B cell (primary cell): ENCODE measurements at regions not wholly inside any gene's neighbourhood (a gene's known extent, or its start where the extent isn't known, plus 50 kb on each side); places are given as distances from the start of the nearest gene placed in this dataset.

Source experiments
- ATAC-seq: fragments of 200-7000 bp; cut with Tn5 transposase; one replicate; pipeline ENCODE4 v1.10.0; 2021; ENCODE audit warnings: low read depth, mild to moderate bottlenecking, moderate number of reproducible peaks, moderate library complexity
- CTCF ChIA-PET: fragments of 350-600 bp; sonication (Branson Sonifier 250); formaldehyde crosslinking; loops from one replicate; lab custom pipeline; 2021; ENCODE audit warnings: antibody characterized with exemption, inconsistent platforms; lab: Charles Lee
- POLR2A ChIA-PET: fragments of 350-600 bp; sonication (Branson Sonifier 250); formaldehyde crosslinking; loops from one replicate; lab custom pipeline; 2021; ENCODE audit warnings: antibody characterized with exemption; lab: Charles Lee
- DNase-seq: peaks from one replicate; pipeline ENCODE4 v3.0.0; 2013
- H2AFZ ChIP-seq: 2 replicates; pipeline ENCODE4 v1.6.1; 2012; ENCODE audit warnings: mild to moderate bottlenecking, low read depth, low read length; ENCODE audit not compliant: insufficient read depth, poor library complexity, severe bottlenecking
- H3K27ac ChIP-seq, 2 donors: 1 replicate in 1 of 2; 2 replicates in 1 of 2; pipeline ENCODE4 v1.5.1; 2012 to 2013; ENCODE audit warnings: low read length in 2 of 2, mild to moderate bottlenecking in 2 of 2, moderate library complexity in 1 of 2
- H3K27me3 ChIP-seq, 4 experiments: fragments of 200-600 bp in 1 of 4; sonication (generic) in 1 of 4; replicated peaks in 1 of 4; 1 replicate in 2 of 4; 2 replicates in 2 of 4; pipeline versions ENCODE4 v1.6.1 to v1.7.0; 2013 to 2016; ENCODE audit warnings: low read length in 3 of 4, mild to moderate bottlenecking in 2 of 4, mixed read lengths in 1 of 4, moderate library complexity in 1 of 4; ENCODE audit not compliant: insufficient read depth in 4 of 4, control insufficient read depth in 3 of 4; ENCODE audit errors: control extremely low read depth in 1 of 4
- H3K36me3 ChIP-seq, 2 experiments: replicated peaks in 1 of 2; 1 replicate in 1 of 2; 2 replicates in 1 of 2; pipeline versions ENCODE4 v1.6.1 to v1.7.1; 2013; ENCODE audit warnings: low read length in 1 of 2; ENCODE audit not compliant: insufficient read depth in 2 of 2, control insufficient read depth in 1 of 2; ENCODE audit errors: control extremely low read depth in 1 of 2, extremely low read depth in 1 of 2
- H3K4me1 ChIP-seq, 2 donors: fragments of 200-600 bp in 1 of 2; sonication (generic) in 1 of 2; 1 replicate in 1 of 2; 2 replicates in 1 of 2; pipeline versions ENCODE4 v1.5.1 to v1.6.1; 2013 to 2017; ENCODE audit warnings: low read length in 2 of 2; ENCODE audit not compliant: control insufficient read depth in 2 of 2, insufficient read depth in 2 of 2
- H3K4me2 ChIP-seq: replicated peaks from 2 replicates; pipeline ENCODE3; 2012; ENCODE audit warnings: mild to moderate bottlenecking, low read depth, low read length; ENCODE audit not compliant: poor library complexity, severe bottlenecking
- H3K4me3 ChIP-seq, 5 experiments: fragments of 200-600 bp in 1 of 5; sonication (generic) in 1 of 5; 1 replicate in 3 of 5; 2 replicates in 2 of 5; pipeline versions ENCODE4 v1.5.1 to v1.7.0; 2011 to 2016; ENCODE audit warnings: low read length in 4 of 5, mild to moderate bottlenecking in 4 of 5, low read depth in 2 of 5, control low read depth in 1 of 5, moderate library complexity in 1 of 5; ENCODE audit not compliant: insufficient read depth in 1 of 5; ENCODE audit errors: control extremely low read depth in 1 of 5, extremely low read depth in 1 of 5
- H3K79me2 ChIP-seq: fragments of 200-600 bp; sonication (generic); one replicate; pipeline ENCODE4 v1.6.0; 2016; ENCODE audit warnings: low read length; ENCODE audit not compliant: control insufficient read depth, insufficient read depth
- H3K9ac ChIP-seq: fragments of 200-600 bp; sonication (generic); 2 replicates; pipeline ENCODE4 v1.6.1; 2017; ENCODE audit warnings: mild to moderate bottlenecking, low read length, moderate library complexity
- H3K9me3 ChIP-seq, 3 donors: one replicate each; pipeline versions ENCODE4 v1.6.1 to v1.7.1; 2013; ENCODE audit warnings: low read length in 2 of 3; ENCODE audit not compliant: control insufficient read depth in 2 of 3, insufficient read depth in 1 of 3; ENCODE audit errors: control extremely low read depth in 1 of 3
- H4K20me1 ChIP-seq: 2 replicates; pipeline ENCODE4 v1.6.0; 2012; ENCODE audit warnings: mild to moderate bottlenecking, low read length; ENCODE audit not compliant: insufficient read depth, control insufficient read depth, poor library complexity, severe bottlenecking
- H3K27ac Mint-ChIP-seq: one replicate; pipeline ENCODE4 v1.8.0; 2021; ENCODE audit warnings: mixed read lengths
- H3K27me3 Mint-ChIP-seq: one replicate; pipeline ENCODE4 v1.8.0; 2021; ENCODE audit warnings: mixed read lengths
- H3K4me1 Mint-ChIP-seq: one replicate; pipeline ENCODE4 v1.8.0; 2021; ENCODE audit warnings: mixed read lengths
- H3K4me3 Mint-ChIP-seq: one replicate; pipeline ENCODE4 v1.8.0; 2021; ENCODE audit warnings: mixed read lengths
- H3K9me3 Mint-ChIP-seq: one replicate; pipeline ENCODE4 v1.8.0; 2022; ENCODE audit warnings: mixed read lengths; ENCODE audit not compliant: insufficient read depth
- EZH2 ChIP-seq: IDR thresholded peaks from 2 replicates; pipeline ENCODE4 v1.6.1; 2012; ENCODE audit warnings: borderline replicate concordance, low read depth, mild to moderate bottlenecking, moderate library complexity, low read length; ENCODE audit not compliant: insufficient read depth, poor library complexity, severe bottlenecking
- WGBS: methylation state at CpG from one replicate; pipeline ENCODE4 v1.1.5; 2013; ENCODE audit warnings: missing lambda C conversion rate; ENCODE audit not compliant: insufficient coverage; 5-methylcytosine and 5-hydroxymethylcytosine counted together
- intact Hi-C: fragments of 100-400 bp; cut with micrococcal nuclease; formaldehyde crosslinking; loops from one replicate; pipeline ENCODE4 v1.10.0; 2022
- TF ChIP-seq, protein P1 (sequence below): fragments of 200-600 bp; IDR thresholded peaks from one replicate; pipeline ENCODE4 v1.8.0; 2022; ENCODE audit warnings: antibody characterized with exemption, mild to moderate bottlenecking

- DNase-seq (no peak), ATAC-seq (no peak)
- intact Hi-C loops, result no loop called here
- H4K20me1 ChIP-seq, result no peaks in the 10 kb centered on the region
- H3K79me2 ChIP-seq, result no peaks in the 10 kb centered on the region
- peaks cover 0 to 3% (median 0%) of the 10 kb centered on the region in 4 experiments for H3K27me3 ChIP-seq
- no peaks in the 10 kb centered on the region for H3K36me3 ChIP-seq
- no peak overlapping the region for H3K4me3 ChIP-seq
- POLR2A ChIA-PET, result no interaction called here
- H3K27ac Mint-ChIP-seq, result no peak overlapping the region
- H3K4me2 ChIP-seq, result no peak overlapping the region
- no peaks in the 10 kb centered on the region for H3K9me3 Mint-ChIP-seq
- no peaks in the 10 kb centered on the region for H3K4me1 ChIP-seq
- no peak overlapping the region for H3K4me3 Mint-ChIP-seq
- H3K9me3 ChIP-seq, result no peaks in the 10 kb centered on the region
- no CpG with 5 or more reads among the region's 1 CpG for WGBS
- H2AFZ ChIP-seq, result no peak overlapping the region
- no peak overlapping the region for H3K27ac ChIP-seq
- peaks cover 12% of the 10 kb centered on the region for H3K27me3 Mint-ChIP-seq
- H3K4me1 Mint-ChIP-seq, result no peaks in the 10 kb centered on the region
- CTCF ChIA-PET, result no interaction called here
- no peak overlapping the region for H3K9ac ChIP-seq
- no peak for TF ChIP-seq EZH2
- TF ChIP-seq, protein P1, sequence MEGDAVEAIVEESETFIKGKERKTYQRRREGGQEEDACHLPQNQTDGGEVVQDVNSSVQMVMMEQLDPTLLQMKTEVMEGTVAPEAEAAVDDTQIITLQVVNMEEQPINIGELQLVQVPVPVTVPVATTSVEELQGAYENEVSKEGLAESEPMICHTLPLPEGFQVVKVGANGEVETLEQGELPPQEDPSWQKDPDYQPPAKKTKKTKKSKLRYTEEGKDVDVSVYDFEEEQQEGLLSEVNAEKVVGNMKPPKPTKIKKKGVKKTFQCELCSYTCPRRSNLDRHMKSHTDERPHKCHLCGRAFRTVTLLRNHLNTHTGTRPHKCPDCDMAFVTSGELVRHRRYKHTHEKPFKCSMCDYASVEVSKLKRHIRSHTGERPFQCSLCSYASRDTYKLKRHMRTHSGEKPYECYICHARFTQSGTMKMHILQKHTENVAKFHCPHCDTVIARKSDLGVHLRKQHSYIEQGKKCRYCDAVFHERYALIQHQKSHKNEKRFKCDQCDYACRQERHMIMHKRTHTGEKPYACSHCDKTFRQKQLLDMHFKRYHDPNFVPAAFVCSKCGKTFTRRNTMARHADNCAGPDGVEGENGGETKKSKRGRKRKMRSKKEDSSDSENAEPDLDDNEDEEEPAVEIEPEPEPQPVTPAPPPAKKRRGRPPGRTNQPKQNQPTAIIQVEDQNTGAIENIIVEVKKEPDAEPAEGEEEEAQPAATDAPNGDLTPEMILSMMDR, result no peak
Observed at GRCh38 chr18:2407961-2408360, 163.3 kb downstream of the METTL4 start.

GRCh38 chr18:2409906-2410305, 161.4 kb downstream of the METTL4 start:
- TF ChIP-seq, protein P1, result no peak
- TF ChIP-seq EZH2, result no peak
- H3K27me3 Mint-ChIP-seq, result peaks cover 12% of the 10 kb centered on the region
- no peaks in the 10 kb centered on the region for H3K9me3 Mint-ChIP-seq
- Histone ChIP-seq H3K9me3 (no peaks in the 10 kb centered on the region), H3K4me2 (no peak overlapping the region), H2AFZ (no peak overlapping the region), H3K27me3 (peaks cover 0 to 4% (median 1%) of the 10 kb centered on the region in 4 experiments), H3K79me2 (no peaks in the 10 kb centered on the region), H3K36me3 (no peaks in the 10 kb centered on the region), H3K9ac (no peak overlapping the region), H3K27ac (no peak overlapping the region), H4K20me1 (no peaks in the 10 kb centered on the region), H3K4me3 (no peak overlapping the region), H3K4me1 (no peaks in the 10 kb centered on the region)
- ChIA-PET POLR2A (no interaction called here), CTCF (no interaction called here)
- no peak overlapping the region for H3K4me3 Mint-ChIP-seq
- no peaks in the 10 kb centered on the region for H3K4me1 Mint-ChIP-seq
- 89% methylated on average over 4 of the region's 5 CpGs for WGBS
- ATAC-seq (no peak), DNase-seq (no peak)
- H3K27ac Mint-ChIP-seq, result no peak overlapping the region
- intact Hi-C loops, result no loop called here
